ENCODE measurements at regions not wholly inside any gene's neighbourhood (a gene's known extent, or its start where the extent isn't known, plus 50 kb on each side); places are given as distances from the start of the nearest gene placed in this dataset.

DNA sequence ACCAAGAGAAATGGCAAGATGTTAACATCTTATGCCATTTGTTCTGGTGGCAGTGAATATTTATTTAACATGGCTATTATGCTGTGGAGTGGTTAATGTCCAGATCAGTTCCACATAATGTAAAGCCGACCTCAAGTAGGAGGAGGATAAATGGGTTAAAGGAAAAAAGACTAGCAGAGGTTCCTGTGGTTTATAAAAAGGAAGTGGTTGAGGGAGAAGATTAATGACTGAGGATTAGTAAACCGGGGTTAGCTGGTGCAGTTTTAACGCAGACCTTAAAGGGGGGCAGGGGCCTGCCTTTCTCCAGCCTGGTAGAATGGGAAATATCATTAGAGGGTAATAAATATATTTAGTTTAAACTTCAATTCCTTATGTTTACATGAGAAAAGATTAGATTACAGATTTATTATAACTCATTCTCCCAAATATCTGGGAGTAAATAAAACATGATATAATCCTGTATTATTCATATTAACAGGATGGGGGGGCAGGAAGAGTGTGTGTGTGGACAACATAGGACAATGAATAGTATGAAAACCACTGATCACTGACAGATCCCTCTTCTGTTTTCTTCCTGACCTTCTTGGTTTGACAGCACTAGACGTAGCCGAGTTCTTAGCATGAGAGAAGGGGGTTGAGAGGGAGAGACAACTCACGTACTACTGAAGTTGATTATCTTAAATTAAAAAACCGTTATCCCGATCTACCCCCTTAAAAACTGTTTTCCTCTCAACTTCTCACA, 124.1 kb upstream of the LIMCH1 start:
- Histone ChIP-seq H3K4me2 (no peak overlapping the region), H3K27ac (ENCODE audit: low read depth) (no peak overlapping the region), H4K20me1 (replicated peaks; ENCODE audit: insufficient read depth) (no peaks in the 10 kb centered on the region), H2AFZ (no peak overlapping the region), H3K4me3 (no peak overlapping the region), H3K79me2 (replicated peaks; ENCODE audit: insufficient read depth) (no peaks in the 10 kb centered on the region), H3K9me2 (ENCODE audit: insufficient read depth) (no peaks in the 10 kb centered on the region), H3K27me3 (ENCODE audit: insufficient read depth) (no peaks in the 10 kb centered on the region), H3K36me3 (ENCODE audit: insufficient read depth) (no peaks in the 10 kb centered on the region), H3K4me1 (ENCODE audit: insufficient read depth) (no peaks in the 10 kb centered on the region), H3F3A (replicated peaks; ENCODE audit: low read depth) (no peaks in the 10 kb centered on the region)
- Mint-ChIP-seq H3K27me3 (ENCODE audit: insufficient read depth, low read depth, poor library complexity) (peaks cover 2% of the 10 kb centered on the region), H3K27ac (no peak overlapping the region), H3K4me3 (no peak overlapping the region), H3K4me1 (peaks cover 7% of the 10 kb centered on the region), H3K36me3 (ENCODE audit: low read depth) (no peaks in the 10 kb centered on the region), H3K9me3 (no peaks in the 10 kb centered on the region)
- ATAC-seq (no peak), DNase-seq (ENCODE audit: low spot score) (no peak)
- TF ChIP-seq ZNF114 (CRISPR knock-in tag; IDR thresholded peaks at IDR 0.05) (no peak), POLR2AphosphoS5 (IDR thresholded peaks at IDR 0.05; ENCODE audit: low read depth) (no peak), JUNB (IDR thresholded peaks at IDR 0.05; ENCODE audit: unreplicated experiment) (no peak), CREB1 (CRISPR knock-in tag; IDR thresholded peaks at IDR 0.05; ENCODE audit: low read depth) (no peak), EZH2phosphoT487 (IDR thresholded peaks at IDR 0.05; ENCODE audit: unreplicated experiment) (no peak), STAT1 (IDR thresholded peaks at IDR 0.05; ENCODE audit: unreplicated experiment) (no peak), ZNF331 (CRISPR knock-in tag; IDR thresholded peaks at IDR 0.05; ENCODE audit: low read depth) (no peak), EZH2 (IDR thresholded peaks at IDR 0.05; ENCODE audit: low read depth, unreplicated experiment) (no peak), NANOG (IDR thresholded peaks at IDR 0.05; ENCODE audit: borderline replicate concordance) (no peak)
- TF ChIP-seq, protein P1, sequence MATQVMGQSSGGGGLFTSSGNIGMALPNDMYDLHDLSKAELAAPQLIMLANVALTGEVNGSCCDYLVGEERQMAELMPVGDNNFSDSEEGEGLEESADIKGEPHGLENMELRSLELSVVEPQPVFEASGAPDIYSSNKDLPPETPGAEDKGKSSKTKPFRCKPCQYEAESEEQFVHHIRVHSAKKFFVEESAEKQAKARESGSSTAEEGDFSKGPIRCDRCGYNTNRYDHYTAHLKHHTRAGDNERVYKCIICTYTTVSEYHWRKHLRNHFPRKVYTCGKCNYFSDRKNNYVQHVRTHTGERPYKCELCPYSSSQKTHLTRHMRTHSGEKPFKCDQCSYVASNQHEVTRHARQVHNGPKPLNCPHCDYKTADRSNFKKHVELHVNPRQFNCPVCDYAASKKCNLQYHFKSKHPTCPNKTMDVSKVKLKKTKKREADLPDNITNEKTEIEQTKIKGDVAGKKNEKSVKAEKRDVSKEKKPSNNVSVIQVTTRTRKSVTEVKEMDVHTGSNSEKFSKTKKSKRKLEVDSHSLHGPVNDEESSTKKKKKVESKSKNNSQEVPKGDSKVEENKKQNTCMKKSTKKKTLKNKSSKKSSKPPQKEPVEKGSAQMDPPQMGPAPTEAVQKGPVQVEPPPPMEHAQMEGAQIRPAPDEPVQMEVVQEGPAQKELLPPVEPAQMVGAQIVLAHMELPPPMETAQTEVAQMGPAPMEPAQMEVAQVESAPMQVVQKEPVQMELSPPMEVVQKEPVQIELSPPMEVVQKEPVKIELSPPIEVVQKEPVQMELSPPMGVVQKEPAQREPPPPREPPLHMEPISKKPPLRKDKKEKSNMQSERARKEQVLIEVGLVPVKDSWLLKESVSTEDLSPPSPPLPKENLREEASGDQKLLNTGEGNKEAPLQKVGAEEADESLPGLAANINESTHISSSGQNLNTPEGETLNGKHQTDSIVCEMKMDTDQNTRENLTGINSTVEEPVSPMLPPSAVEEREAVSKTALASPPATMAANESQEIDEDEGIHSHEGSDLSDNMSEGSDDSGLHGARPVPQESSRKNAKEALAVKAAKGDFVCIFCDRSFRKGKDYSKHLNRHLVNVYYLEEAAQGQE (IDR thresholded peaks at IDR 0.05; ENCODE audit: unreplicated experiment), result no peak
- TF ChIP-seq, protein P2, sequence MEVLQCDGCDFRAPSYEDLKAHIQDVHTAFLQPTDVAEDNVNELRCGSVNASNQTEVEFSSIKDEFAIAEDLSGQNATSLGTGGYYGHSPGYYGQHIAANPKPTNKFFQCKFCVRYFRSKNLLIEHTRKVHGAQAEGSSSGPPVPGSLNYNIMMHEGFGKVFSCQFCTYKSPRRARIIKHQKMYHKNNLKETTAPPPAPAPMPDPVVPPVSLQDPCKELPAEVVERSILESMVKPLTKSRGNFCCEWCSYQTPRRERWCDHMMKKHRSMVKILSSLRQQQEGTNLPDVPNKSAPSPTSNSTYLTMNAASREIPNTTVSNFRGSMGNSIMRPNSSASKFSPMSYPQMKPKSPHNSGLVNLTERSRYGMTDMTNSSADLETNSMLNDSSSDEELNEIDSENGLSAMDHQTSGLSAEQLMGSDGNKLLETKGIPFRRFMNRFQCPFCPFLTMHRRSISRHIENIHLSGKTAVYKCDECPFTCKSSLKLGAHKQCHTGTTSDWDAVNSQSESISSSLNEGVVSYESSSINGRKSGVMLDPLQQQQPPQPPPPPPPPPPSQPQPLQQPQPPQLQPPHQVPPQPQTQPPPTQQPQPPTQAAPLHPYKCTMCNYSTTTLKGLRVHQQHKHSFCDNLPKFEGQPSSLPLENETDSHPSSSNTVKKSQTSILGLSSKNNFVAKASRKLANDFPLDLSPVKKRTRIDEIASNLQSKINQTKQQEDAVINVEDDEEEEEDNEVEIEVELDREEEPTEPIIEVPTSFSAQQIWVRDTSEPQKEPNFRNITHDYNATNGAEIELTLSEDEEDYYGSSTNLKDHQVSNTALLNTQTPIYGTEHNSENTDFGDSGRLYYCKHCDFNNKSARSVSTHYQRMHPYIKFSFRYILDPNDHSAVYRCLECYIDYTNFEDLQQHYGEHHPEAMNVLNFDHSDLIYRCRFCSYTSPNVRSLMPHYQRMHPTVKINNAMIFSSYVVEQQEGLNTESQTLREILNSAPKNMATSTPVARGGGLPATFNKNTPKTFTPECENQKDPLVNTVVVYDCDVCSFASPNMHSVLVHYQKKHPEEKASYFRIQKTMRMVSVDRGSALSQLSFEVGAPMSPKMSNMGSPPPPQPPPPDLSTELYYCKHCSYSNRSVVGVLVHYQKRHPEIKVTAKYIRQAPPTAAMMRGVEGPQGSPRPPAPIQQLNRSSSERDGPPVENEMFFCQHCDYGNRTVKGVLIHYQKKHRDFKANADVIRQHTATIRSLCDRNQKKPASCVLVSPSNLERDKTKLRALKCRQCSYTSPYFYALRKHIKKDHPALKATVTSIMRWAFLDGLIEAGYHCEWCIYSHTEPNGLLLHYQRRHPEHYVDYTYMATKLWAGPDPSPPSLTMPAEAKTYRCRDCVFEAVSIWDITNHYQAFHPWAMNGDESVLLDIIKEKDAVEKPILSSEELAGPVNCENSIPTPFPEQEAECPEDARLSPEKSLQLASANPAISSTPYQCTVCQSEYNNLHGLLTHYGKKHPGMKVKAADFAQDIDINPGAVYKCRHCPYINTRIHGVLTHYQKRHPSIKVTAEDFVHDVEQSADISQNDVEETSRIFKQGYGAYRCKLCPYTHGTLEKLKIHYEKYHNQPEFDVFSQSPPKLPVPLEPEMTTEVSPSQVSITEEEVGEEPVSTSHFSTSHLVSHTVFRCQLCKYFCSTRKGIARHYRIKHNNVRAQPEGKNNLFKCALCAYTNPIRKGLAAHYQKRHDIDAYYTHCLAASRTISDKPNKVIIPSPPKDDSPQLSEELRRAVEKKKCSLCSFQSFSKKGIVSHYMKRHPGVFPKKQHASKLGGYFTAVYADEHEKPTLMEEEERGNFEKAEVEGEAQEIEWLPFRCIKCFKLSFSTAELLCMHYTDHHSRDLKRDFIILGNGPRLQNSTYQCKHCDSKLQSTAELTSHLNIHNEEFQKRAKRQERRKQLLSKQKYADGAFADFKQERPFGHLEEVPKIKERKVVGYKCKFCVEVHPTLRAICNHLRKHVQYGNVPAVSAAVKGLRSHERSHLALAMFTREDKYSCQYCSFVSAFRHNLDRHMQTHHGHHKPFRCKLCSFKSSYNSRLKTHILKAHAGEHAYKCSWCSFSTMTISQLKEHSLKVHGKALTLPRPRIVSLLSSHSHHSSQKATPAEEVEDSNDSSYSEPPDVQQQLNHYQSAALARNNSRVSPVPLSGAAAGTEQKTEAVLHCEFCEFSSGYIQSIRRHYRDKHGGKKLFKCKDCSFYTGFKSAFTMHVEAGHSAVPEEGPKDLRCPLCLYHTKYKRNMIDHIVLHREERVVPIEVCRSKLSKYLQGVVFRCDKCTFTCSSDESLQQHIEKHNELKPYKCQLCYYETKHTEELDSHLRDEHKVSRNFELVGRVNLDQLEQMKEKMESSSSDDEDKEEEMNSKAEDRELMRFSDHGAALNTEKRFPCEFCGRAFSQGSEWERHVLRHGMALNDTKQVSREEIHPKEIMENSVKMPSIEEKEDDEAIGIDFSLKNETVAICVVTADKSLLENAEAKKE (CRISPR knock-in tag; IDR thresholded peaks at IDR 0.05), result no peak
- TF ChIP-seq, protein P3, sequence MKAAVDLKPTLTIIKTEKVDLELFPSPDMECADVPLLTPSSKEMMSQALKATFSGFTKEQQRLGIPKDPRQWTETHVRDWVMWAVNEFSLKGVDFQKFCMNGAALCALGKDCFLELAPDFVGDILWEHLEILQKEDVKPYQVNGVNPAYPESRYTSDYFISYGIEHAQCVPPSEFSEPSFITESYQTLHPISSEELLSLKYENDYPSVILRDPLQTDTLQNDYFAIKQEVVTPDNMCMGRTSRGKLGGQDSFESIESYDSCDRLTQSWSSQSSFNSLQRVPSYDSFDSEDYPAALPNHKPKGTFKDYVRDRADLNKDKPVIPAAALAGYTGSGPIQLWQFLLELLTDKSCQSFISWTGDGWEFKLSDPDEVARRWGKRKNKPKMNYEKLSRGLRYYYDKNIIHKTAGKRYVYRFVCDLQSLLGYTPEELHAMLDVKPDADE (IDR thresholded peaks at IDR 0.05), result no peak
- TF ChIP-seq, protein P4, sequence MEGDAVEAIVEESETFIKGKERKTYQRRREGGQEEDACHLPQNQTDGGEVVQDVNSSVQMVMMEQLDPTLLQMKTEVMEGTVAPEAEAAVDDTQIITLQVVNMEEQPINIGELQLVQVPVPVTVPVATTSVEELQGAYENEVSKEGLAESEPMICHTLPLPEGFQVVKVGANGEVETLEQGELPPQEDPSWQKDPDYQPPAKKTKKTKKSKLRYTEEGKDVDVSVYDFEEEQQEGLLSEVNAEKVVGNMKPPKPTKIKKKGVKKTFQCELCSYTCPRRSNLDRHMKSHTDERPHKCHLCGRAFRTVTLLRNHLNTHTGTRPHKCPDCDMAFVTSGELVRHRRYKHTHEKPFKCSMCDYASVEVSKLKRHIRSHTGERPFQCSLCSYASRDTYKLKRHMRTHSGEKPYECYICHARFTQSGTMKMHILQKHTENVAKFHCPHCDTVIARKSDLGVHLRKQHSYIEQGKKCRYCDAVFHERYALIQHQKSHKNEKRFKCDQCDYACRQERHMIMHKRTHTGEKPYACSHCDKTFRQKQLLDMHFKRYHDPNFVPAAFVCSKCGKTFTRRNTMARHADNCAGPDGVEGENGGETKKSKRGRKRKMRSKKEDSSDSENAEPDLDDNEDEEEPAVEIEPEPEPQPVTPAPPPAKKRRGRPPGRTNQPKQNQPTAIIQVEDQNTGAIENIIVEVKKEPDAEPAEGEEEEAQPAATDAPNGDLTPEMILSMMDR (conservative IDR thresholded peaks at IDR 0.05; ENCODE audit: low read depth in 2 of 2), result no peak
